Sigmoid colon (tissue), 4 donors: ENCODE measurements at regions not wholly inside any gene's neighbourhood (a gene's known extent, or its start where the extent isn't known, plus 50 kb on each side); places are given as distances from the start of the nearest gene placed in this dataset.

Experiments
- CTCF ChIP-seq, 4 experiments: fragments of 450-650 bp in 3 of 4; fragments of 200-600 bp in 1 of 4; IDR thresholded peaks; one replicate each; pipeline ENCODE4 v1.5.1; 2016 to 2019; ENCODE audit warnings: antibody characterized with exemption in 4 of 4, mild to moderate bottlenecking in 3 of 4, moderate library complexity in 2 of 4
- EP300 ChIP-seq, 4 donors: sonication (generic); formaldehyde crosslinking; IDR thresholded peaks; one replicate each; pipeline ENCODE4 v1.6.1; 2017; ENCODE audit warnings: antibody characterized with exemption in 4 of 4
- POLR2A ChIP-seq, 2 donors: fragments of 450-650 bp; IDR thresholded peaks; one replicate each; pipeline ENCODE4 v1.6.1; 2016; ENCODE audit warnings: antibody characterized with exemption in 2 of 2, mild to moderate bottlenecking in 2 of 2, moderate library complexity in 2 of 2
- POLR2AphosphoS5 ChIP-seq, 4 donors: sonication (generic); formaldehyde crosslinking; IDR thresholded peaks; one replicate each; pipeline ENCODE4 v1.6.1; 2017; ENCODE audit warnings: antibody characterized with exemption in 4 of 4

DNA sequence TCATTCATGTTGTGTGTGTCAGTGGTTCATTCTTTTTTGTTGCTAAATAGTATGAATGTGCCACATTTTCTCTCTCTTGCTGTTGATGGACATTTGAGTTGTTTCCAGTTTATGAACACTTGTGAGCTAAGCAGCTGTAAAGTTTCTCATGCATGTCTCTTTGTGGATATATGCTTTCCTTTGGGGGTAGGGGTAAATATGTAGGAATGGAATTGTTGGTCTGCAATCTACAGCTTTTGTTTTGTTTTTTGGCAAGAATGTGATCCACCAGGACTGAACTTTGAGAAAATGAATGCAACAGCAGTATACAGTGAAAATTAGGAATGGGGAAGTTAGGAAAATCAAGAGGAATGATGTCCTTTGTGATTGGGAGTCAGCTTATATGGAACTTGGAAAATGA is 226.3 kb downstream of the CDCA7 start:
- no peak for TF ChIP-seq POLR2A (IDR thresholded peaks at IDR 0.05)
- TF ChIP-seq CTCF (IDR thresholded peaks at IDR 0.05), result no peak
- no peak for TF ChIP-seq POLR2AphosphoS5 (IDR thresholded peaks at IDR 0.05)
- TF ChIP-seq EP300 (IDR thresholded peaks at IDR 0.05), result no peak
